GM21381 (cell line): ENCODE measurements at regions not wholly inside any gene's neighbourhood (a gene's known extent, or its start where the extent isn't known, plus 50 kb on each side); places are given as distances from the start of the nearest gene placed in this dataset.
"Not testable (repeated sequence)": the region's sequence is repeated elsewhere in the genome, so short reads cannot be mapped to it uniquely, and the experiment has no call there.

ENCODE experiments used
- ATAC-seq: cut with Tn5 transposase; IDR thresholded peaks from one replicate; pipeline ENCODE4 v1.9.1; 2021; ENCODE audit warnings: mild to moderate bottlenecking, moderate library complexity; ENCODE audit not compliant: unreplicated experiment

DNA sequence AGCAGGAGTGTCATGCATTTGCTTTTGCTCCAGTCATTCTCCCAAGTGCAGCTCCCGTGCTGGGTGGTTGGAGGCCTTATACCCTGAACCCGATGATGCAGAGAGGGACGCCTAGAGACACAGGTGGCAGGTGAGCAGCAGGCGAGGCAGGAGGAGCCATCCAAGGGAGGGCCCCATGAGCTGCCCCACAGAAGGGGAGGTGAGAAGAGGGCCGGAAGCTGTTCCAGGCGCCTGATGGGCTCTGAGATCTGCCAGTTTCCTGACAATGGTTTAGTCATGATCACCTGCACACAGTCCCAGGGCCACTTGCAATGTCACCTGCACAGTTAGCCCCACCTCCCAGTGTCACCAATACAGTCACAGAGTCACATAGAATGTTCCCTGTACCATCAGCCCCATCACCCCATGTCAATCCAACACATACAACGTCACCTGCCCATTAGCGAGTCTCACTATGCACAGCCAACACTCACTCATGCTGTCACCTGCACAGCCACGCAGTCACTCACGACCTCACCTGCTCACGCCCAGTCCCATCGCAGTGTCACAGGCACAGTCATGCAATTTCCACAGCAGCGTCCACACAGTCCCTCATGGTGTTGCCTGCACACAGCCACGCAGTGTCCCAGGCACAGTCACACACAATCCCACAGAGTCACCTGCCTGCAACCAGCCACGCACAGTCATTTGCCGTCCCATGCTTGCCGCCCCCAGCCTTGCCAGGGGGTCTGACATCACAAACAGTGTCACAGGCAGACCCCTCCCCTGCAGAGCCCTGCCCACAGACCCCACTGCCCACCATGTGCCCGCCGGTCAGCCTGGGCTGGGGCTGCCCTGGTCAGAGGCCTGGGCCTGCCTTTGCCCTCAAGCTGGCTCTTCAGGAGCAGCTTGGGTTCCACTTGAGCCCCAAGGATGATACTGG, 113.4 kb downstream of the LHX2 start:
- no peak for ATAC-seq

DNA sequence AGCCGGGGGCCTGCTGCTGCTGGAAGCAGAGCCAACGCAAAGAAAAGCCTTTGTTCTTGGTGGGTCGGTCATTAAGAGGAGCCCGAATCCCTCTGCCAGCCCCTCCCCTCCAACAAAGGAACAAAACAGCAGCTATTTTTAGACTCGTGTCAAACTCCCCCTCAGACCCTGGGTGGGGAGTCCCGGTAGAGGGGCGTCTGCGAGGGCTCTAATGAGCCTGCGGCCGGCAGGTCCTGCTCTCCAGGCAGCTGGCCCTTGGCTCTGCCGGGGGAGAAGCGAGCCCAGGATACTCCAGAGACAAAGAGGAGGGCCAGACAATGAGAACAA, 114.0 kb downstream of the LHX2 start:
- ATAC-seq, result no peak

DNA sequence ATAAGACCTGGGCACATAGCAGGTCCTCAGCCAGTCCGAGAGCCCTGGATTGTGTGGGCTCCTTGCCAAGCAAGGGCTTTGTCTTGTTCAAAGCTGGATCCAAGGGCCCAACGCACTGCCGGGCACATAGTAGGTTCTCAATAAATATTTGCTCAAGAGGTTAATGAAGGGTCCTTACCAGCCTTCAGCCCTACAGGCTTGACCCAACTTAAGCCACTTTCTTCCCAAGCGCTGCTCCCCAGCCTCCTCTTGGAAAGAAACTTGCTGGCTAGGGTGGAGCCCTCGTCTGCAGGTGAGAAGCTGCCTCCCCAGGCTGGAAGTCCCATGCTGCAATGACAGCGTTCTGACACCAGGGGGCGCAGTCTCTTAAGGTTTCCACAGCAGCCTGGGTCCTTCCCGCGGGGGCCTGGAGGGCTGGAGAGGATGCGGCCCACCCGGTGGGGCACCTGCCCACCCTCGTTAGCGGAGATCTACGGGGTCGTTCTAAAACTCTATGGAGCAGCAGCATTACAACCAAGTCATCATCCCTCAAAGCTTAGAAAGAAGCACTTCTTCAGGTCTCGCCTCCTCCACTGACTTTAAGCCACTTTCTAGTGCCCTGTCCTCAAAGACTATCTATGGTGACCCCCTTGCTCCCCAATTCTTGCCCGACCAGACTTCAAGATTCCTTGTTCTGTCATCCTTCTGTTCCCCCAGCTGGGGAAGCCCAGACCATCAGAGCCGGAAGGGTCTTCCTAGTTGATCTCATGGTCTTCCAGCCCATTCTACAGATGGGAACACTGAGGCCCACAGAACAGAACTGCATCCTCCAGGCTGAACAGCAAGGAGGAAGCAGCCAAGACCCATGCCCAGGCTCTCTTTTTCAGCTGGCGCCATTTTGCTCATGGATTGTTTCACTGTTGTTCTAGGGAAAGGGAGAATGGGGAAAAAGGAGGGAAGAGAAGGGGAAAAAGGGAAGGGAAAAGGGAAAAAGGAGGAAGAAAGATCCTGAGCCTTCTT, 115.4 kb downstream of the LHX2 start:
- ATAC-seq, result no peak

DNA sequence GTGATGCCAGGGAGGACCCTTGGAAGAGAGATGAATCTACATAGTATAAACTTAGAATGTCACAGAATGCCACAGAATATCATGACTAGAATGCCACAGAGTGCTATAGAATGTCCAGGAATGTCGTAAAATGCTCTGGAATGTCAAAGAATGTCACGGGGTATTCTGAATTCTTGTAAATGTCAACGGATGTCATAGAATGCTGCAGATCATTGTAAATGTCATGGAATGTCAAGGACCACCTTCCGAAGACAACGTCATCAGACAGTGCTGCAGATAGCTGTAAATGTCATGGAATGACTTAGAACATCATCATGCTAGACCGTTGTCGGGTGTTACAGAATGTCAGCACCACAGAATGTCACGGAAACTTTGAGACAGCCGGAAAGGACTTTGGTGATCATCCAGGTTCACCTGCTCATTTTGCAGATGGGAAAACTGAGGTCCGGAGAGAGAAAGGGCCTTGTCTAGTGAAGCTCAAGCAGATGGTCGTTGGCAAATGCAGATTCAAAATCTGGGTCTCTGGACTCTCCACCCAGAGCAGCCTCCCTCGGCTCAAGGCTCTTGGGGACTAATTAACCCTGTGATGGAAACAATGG, 117.1 kb downstream of the LHX2 start:
- ATAC-seq, result no peak

DNA sequence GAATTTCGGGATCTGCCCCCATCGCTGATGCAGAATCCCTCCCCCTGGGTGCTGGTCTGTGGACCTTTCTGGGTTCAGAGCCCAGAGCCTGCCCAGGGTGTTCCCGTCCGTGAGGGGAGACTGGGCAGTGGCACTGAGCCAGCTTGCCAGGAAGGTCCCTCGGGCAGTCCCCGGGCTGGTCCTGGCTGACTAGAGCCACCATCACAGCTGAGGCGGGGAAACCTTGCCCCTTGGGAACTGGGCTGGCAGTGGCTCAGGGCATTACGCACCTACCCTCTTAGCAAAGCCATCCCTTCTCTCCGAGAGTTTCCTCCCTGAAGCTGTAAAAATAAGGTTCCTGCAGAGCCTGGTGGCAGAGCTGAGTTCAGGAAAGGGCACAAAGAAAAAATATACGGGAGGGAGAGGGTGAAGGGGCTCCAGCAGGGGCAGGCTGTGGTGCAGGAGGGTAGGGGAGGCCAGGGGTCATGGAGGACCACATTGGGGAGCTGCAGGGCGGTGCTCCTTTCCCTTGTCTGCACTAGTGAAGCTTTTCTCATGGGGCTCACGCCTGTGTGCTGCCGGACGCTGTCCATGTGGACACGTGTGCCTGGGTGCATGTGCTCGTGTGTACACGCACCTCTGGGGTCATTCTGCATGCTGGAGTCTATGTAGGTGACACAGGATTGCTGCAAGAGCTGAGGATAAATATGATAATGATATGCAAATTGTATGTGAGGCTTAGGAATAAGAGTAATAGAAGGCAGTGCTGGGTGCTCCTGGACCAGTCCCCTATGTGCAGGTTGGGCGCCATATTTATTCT, 118.9 kb downstream of the LHX2 start:
- ATAC-seq, result no peak

DNA sequence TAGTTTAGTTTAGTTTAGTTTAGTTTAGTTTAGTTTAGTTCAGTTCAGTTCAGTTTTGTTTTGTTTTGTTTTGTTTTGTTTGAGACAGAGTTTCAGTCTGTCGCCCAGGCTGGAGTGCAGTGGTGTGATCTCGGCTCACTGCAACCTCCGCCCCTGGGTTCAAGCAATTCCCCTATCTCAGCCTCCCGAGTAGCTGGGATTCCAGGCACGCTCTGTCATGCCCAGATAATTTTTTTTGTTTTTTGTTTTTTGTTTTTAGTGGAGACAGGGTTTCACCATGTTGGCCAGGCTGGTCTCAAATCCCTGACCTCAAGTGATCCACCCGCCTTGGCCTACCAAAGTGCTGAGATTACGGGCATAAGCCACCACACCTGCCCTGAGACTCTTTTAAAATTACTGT, 120.0 kb downstream of the LHX2 start:
- ATAC-seq, result not testable (repeated sequence)

DNA sequence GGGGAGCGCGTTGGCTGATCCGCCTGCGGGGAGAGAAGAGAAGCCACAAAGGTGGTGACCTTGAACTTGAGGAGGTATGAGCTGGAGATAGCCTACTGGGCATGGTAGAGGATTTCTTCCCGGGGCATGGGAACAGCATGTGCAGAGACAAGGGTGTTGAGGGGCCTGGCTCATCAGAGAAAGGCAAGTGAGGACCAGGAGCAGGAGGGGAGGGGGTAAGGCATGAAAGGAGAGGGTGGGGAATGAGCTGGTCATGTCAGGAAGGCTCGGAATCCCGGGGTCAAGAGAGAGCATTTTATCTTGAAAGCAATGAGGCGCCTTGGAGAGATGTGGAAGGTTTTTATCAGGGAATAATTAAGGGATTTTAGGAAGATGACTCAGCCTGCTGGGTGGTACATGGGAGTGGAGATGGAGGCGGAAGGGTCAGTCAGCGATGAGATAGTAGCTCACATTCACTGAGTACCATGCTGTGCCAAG, 121.1 kb downstream of the LHX2 start:
- no peak for ATAC-seq

DNA sequence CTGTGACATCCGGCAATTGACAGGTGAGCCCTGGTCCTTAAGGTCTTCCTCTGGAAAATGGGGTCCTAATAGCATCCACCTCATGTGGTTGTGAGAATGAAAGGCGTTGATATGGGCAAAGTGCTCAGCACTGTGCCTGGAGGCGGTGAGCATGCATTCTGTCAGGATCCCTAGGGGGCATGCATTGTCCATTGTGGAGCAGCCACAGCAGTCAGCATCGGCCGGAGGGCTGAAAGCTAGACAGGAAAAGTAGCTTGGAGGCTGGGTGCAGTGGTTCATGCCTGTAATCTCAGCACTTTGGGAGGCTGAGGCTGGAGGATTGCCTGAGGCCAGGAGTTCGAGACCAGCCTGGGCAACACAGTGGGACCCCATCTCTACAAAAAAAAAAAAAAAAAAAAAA, 122.2 kb downstream of the LHX2 start:
- no peak for ATAC-seq

DNA sequence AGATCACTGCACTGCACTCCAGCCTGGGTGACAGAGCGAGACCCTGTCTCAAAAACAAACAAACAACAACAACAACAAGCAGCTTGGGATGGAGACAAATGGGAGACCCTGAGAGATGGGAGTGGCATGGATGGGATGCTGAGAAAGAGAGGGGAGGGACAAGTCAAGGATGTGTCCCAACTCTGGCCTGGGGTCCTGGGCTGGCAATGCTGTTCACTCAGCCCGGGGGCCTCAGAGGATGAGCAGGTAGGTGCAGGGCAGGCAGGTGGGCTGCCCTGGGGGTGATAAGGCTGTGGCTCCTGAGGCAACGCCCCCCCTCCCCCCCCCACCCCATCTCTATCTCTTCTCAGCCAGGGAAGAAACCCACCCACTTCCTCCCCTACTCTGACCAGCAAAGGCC, 123.0 kb downstream of the LHX2 start:
- ATAC-seq, result no peak

DNA sequence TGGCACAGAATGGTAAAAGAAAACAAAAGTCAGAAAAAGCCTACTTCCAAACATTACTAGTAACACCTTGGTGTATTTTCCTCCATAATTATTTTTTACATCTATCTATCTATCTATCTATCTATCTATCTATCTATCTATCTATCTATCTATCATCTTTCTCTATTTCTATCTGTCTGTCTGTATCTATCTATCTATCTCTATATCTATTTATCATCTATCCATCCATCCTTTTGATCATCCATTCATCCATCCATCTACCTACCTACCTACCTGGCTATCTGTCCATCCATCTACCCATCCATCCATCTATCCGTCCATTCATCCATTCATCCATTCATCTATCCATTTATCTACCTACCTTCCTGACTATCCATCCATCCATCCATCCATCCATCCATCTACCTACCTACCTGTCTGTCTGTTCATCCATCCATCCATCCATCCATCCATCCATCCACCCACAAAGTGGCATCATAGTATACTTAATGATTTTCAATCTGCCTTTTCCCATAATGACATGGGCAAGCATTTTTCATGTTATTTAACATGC, 121.9 kb upstream of the NEK6 start:
- no peak for ATAC-seq

DNA sequence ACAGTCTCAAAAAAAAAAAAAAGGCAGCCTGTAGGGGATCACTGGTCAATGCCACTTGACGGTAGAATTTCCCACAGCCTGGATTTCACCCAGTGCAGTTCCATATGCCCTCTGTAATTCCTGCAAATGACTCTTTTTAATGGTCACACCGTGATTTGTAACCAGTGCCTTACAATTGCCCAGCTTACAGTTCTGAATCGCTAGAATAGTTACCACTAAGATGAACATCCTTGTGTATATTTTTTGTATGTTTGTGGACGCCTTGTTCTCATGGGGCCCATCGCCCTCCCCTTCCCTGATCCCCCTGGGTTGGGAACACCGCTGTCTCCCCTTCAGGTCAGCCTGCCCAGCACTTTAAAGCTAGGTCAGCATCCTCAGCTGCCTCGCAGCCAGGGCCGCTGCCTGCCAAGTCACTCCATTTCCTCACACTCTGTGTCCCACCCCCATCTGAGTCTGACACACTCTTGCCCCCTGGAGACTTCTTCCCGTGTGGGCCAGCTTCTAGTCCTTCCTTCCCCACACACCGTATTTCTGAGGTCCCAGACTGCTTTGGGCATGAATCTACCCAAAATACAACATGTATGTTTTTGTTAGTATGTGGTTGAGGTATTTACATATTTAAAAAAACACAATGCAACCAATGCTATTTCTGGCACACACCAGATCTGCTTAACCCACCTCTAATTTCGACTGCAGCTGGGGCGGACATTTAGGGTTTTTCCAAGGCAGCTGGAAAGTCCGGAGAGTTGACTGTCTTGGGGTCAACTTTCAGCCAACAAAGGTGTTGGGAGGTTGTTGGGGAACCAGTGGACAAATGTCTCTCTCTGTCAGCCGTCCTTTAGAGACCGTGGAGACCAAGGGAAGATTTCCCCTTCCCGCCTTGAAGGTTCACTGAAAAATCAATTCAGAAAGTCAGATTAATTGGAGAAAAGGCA, 120.5 kb upstream of the NEK6 start:
- ATAC-seq, result peak; percentile 82

DNA sequence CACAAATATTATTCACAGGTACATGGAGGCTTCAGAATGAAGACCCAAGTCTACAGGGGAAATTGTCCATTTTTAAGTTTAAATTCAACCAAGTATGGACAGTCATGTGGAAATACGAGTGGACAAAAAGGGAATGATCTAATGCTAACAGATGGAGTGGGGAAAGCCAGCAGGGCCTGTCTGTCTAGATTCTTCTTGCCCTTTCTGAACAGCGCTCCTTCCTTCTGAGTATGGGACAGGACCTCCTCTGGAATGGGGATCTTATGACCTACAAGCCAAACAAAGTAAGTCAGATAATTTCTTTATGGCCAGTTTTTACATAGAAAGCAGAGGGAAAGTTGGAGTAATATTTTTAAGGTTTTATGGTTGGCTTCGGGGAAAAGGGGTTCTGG, 119.8 kb upstream of the NEK6 start:
- ATAC-seq, result no peak

DNA sequence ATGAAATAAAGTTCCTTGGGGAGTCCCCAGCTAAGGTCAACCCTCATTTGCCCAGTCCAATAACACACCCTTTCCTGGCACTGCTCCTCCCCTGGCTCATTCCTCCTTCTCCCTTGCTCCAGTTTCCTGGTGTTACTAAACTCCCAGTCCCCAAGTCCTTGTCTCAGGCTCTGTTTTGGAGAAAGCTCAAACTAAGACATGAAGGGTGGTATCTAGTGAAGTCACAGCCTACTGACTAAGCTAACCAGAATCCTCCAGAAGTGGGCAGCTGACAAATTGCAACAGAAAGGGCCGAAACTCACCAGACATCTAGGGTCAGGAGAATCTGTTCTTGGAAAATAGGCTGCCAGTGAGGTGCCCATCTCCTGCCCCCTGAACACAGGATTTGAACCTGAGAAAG, 118.7 kb upstream of the NEK6 start:
- no peak for ATAC-seq

DNA sequence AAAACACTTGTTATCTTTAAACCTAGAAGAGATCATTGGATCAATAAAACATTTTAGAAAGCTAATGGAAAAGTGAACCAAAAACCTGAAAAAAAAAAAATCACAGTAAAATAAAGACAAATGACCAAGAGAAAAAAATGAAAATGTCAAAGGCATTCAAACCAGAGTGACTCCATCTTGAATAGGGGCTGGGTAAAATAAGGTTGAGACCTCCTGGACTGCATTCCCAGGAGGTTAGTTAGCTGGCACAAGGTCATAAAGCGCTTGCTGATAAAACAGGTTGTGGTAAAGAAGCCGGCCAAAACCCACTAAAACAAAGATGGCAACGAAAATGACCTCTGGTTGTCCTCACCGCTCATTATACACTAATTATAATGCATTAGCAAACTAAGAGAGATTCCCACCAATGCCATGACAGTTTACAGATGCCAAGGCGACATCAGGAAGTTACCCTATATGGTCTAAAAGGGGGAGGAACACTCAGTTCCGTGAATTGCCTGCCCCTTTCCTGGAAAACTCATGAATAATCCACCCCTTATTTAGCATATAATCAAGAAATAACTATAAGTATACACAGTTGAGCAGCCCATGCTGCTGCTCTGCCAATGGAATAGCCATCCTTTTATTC, 116.7 kb upstream of the NEK6 start:
- ATAC-seq, result no peak

DNA sequence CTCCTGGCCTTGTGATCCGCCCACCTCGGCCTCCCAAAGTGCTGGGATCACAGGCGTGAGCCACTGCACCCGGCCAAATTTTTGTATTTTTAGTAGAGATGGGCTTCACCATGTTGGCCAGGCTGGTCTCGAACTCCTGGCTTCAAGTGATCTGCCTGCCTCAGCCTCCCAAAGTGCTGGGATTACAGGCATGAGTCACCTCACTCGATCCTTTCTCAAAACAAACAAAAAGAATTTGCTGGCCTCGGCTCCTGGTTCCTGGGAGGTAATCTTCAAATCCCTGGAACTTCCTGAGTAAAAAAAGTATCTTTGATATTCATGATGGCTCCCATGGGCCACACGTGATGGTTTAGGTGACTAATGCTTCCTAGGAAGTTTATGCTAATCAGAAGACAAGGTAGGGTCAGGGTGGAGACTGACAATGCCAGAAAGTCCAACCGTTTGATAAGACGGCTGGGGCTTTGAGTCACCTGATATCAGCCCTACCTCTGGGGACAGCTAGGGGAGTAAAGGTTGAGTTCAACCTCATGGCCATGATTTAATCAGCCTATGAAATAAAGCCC, 113.1 kb upstream of the NEK6 start:
- not testable (repeated sequence) for ATAC-seq

DNA sequence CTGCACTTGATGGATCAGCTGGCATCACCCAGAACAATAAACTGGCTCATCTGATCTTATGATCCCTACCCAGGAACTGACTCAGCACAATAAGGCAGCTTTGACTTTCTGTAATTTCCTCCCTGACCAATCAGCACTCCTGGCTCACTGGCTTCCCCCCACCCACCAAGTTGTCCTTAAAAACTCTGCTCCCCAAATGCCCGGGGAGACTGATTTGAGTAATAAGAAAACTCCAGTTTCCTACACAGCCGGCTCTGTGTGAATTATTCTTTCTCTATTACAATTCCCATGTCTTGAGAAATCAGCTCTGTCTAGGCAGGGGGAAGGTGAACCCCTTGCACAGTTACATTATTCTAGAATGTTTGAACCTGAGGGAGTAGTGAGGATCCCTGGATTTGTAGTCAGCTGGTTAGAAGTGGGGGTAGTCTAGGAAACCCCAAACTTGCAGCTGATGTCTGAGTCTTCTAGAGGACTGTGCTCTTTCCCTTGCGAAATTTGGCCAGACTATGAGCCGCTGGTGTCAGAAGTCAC, 111.7 kb upstream of the NEK6 start:
- ATAC-seq, result no peak

DNA sequence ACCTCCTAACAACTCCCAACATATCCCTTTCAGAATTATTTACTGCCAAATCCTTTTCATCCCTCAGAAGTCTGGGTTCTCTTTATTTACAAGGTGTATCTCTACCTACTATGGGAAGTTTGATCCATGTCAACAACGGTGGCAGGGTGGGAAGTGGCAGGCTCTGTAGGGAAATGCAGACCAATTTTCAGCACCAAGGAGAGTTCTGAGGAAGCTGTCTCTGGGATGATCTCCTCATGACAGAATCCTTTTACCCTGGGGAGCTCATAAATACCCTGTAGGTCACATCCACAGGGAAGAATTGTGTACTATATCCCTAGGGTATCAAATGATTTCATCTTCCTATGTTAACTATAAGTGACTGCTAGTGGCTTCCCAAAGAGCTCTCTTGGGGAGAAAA, 107.8 kb upstream of the NEK6 start:
- no peak for ATAC-seq

DNA sequence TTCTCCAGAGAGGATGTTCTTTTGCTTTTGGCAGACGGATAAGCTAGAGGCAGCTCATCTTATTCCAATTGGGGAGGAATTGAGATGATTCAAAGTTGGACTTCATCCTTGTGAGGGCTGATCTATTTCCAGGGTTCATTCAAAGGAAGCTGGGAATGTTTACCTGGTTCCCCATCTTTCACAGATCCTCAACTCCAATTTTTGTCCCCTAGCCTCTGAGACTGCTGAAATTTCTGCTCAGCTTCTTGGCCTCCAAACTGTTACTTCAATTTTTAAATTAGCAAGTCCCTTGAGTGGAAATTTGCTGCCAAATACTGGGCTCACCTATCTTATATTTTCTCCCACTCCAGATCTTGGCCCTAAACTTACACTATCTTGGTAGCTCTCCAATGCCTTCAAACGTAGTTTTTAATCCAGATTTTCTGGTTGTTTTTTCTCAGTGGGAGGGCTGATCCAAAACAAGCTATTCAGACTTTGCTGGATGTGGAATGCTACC, 93.9 kb upstream of the NEK6 start:
- ATAC-seq, result no peak
